ENCODE measurements at regions not wholly inside any gene's neighbourhood (a gene's known extent, or its start where the extent isn't known, plus 50 kb on each side); places are given as distances from the start of the nearest gene placed in this dataset.

GRCh38 chr16:85194307-85195270 lies 82.3 kb upstream of the CIBAR2 start:
- TF ChIP-seq CTCF (IDR thresholded peaks at IDR 0.05; ENCODE audit: low read depth, low read length): no peak
- no peak overlapping the region for H3K4me3 ChIP-seq (ENCODE audit: low read depth, low read length)
- in situ Hi-C loops (cut with HindIII; ENCODE audit: low sequenced_read_pairs): no loop called here
- no peak for DNase-seq (ENCODE audit: low read depth, low spot score)

- H3K4me3 ChIP-seq (ENCODE audit: low read depth, low read length): no peak overlapping the region
- DNase-seq (ENCODE audit: low read depth, low spot score): no peak
- in situ Hi-C loops (cut with HindIII; ENCODE audit: low sequenced_read_pairs): no loop called here
- no peak for TF ChIP-seq CTCF (IDR thresholded peaks at IDR 0.05; ENCODE audit: low read depth, low read length)
Measured at GRCh38 chr16:85195271-85195647, 83.0 kb upstream of the CIBAR2 start.

GRCh38 chr16:85195900-85196772 lies 83.9 kb upstream of the CIBAR2 start:
- H3K4me3 ChIP-seq (ENCODE audit: low read depth, low read length): no peak overlapping the region
- DNase-seq (ENCODE audit: low read depth, low spot score): no peak
- in situ Hi-C loops (cut with HindIII; ENCODE audit: low sequenced_read_pairs): no loop called here
- no peak for TF ChIP-seq CTCF (IDR thresholded peaks at IDR 0.05; ENCODE audit: low read depth, low read length)

- H3K4me3 ChIP-seq (ENCODE audit: low read depth, low read length): no peak overlapping the region
- DNase-seq (ENCODE audit: low read depth, low spot score): no peak
- no peak for TF ChIP-seq CTCF (IDR thresholded peaks at IDR 0.05; ENCODE audit: low read depth, low read length)
- in situ Hi-C loops (cut with HindIII; ENCODE audit: low sequenced_read_pairs): no loop called here
Measured at GRCh38 chr16:85196976-85197375, 84.7 kb upstream of the CIBAR2 start.

GRCh38 chr16:85197611-85198566 lies 85.6 kb upstream of the CIBAR2 start:
- no peak for DNase-seq (ENCODE audit: low read depth, low spot score)
- TF ChIP-seq CTCF (IDR thresholded peaks at IDR 0.05; ENCODE audit: low read depth, low read length): no peak
- in situ Hi-C loops (cut with HindIII; ENCODE audit: low sequenced_read_pairs): no loop called here
- no peak overlapping the region for H3K4me3 ChIP-seq (ENCODE audit: low read depth, low read length)

Measured in astrocyte of the spinal cord (primary cell).